Pons (tissue), 1 donor: ENCODE measurements at regions not wholly inside any gene's neighbourhood (a gene's known extent, or its start where the extent isn't known, plus 50 kb on each side); places are given as distances from the start of the nearest gene placed in this dataset.

Experiments
- DNase-seq: peaks from one replicate; pipeline ENCODE4 v3.0.0-alpha.2; 2016; ENCODE audit warnings: low spot score

GRCh38 chr7:17611611-17612010 is 313.2 kb downstream of the AHR start:
- DNase-seq: no peak

GRCh38 chr7:17613338-17614041 is 315.0 kb downstream of the AHR start:
- DNase-seq: no peak

- no peak for DNase-seq
Measured at GRCh38 chr7:17617380-17617779, 318.9 kb downstream of the AHR start.

DNA sequence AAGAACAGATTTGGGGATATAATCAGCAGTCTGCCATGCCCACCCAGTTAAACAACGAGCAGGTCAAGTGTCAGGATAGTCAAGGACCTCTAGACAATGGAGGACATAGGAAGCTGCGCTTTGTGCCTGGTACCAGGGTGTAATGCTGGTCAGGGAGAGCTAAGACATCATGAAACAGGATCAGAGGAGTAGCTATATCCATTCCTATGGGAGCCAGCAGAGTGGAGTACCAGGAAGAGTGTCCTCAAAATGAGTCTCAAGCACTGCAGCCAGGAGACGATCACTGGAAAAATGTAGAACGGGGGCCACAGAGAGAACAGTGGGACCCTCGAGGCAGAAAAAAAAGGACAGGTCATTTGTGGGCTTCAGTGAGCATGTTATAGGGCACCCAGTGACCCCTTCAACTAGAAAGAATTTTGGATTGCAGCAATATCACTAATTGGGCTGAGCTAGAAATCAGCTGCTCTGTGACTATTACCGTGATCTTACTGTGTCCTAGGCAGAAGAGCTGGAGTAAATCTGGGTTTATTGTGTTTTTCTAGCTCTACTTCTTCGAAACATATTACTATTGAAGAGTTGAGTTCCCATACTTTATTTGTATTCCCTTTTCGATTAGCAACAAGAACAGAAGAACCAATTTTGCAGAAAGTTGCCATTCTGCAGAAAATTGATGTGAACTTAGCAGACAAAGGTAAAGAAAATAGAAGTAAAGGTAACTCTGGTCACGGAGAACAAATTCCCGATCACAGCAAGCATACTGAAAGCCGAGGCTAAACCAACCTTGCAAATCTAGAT is 319.6 kb downstream of the AHR start:
- no peak for DNase-seq

DNA sequence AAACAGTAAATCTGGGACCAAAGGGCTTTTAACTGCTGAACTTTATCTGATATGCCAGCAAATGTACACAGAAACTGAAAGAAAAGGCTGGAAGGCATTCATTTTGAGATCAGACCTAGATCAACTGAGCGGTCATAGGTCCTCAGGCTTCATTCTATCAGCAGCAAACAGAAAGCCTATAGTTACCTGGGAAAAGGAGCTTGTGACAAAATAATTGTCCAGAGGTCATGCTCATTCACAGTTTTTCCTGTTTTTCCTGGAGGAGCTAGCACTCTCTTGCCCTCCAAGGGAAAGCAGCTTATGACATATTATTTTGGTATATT is 320.2 kb downstream of the AHR start:
- DNase-seq: no peak

DNA sequence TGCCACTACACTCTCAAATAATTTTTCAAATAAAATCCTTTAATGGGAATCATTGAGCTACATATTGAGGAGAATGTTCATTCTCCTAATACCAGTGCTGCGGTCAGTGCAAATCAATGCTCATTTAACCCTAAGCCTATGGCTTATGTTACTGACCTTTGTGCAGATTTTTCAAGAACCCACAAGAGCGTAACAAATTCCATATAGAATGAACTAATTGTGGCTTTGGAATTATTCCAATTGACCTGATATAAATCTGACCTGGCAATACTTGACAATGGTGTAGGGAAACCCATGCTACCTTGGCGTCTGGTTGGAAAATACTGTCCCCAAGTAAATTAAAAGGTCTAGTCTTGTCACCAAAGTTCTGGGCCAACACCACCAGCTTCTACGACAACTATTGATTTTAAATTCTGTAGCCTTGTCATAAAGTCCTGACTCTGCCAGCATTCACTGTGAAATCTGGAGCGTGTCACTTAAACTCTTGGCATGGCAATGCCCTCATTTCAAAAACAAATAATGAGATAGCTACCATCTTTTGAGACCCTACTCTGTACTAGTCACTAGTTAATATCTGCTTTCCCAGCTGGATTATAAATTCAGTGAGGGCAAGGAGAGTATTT is 320.9 kb downstream of the AHR start:
- DNase-seq: no peak

- no peak for DNase-seq
Measured at GRCh38 chr7:17620566-17620965, 319.7 kb downstream of the SNX13 start.

- DNase-seq: no peak
Measured at GRCh38 chr7:17622451-17622850, 317.8 kb downstream of the SNX13 start.

DNA sequence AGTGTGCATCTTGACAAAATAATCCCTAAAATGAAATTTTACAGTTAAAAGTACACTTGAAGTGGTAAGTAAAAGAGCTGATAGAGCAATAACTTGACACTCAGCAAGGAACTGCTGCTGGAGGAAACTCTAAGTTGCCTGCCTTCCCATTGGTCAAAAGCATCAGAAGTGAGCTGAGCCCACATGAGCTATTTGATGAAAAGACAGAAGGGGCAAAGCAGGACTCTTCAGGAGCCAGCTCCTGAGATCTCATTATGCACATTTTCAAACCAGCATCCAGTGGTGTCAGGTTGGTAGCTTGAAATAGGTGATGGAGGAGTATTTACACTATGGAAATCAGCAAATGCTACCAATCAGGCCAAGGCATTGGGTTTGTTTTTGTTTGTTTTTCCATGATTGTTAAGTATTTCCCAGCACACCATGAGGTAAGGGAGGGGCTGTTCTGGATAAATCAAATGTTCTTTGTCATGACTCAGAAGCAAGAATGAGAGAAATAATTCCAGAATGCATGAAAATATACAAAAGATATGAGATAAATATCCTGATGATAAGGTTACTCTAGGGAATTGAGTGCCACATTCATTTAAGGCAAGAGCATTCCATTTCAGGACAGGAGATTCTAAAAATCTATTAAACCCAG is 316.6 kb downstream of the SNX13 start:
- DNase-seq: no peak

DNA sequence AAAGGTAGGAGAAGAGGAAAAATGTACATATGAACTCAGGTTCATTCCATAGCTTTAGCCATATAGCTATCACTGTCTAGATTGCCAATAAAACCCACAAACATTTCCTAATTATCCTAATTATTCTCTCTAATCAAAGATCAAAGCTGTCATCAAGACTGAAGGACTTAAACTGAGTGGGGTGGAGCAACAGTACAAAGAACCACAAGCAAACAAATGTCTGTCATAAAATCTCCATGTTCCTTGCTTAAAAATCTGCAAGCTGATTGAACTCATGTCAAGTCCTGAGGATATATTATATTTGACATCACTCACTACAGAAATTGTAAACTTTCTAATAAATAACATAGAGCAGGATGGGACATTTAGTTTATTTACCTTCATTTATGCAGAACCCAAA is 315.9 kb downstream of the SNX13 start:
- DNase-seq: no peak

GRCh38 chr7:17625043-17625442 is 315.3 kb downstream of the SNX13 start:
- no peak for DNase-seq

GRCh38 chr7:17626235-17626634 is 314.1 kb downstream of the SNX13 start:
- no peak for DNase-seq

DNA sequence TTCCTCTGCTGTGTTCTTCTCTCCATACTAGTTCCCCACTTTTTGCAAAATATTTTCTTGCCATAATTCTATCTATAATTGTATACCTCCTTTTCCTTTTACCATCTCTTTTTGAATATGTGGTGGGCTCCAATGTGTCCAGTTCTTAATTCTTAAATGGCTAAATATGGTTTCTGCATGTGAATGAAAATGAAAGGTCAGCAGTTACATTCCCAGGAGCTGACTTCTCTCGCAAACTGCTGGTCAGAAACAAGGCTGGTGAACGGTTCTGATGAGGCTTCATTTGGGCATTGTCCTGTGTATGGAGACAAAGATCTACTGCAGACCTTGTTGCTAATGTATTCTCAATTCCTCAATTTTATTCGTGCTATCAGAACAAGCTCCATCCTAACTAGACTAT is 309.2 kb downstream of the SNX13 start:
- DNase-seq: no peak

GRCh38 chr7:17632384-17632783 is 307.9 kb downstream of the SNX13 start:
- no peak for DNase-seq

DNA sequence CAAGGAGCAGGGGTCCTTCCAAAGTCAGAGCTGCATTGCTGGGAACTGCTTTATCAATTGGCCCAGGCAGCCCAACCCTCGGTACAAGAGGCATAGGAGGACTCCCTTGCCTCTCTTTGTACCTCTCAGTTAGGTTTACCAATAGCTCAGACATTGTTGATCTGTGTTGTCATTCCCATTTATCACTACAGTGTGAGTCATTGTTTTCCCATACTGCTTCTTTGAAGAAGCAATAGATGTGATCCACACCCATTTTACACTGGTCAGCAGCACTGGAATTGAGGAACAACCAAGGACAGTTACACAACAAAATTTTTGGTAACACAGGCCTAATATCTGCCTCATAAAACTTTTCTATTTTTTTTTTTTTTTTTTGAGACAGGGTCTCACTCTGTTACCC is 307.2 kb downstream of the SNX13 start:
- no peak for DNase-seq

- DNase-seq: no peak
Measured at GRCh38 chr7:17638727-17639126, 301.6 kb downstream of the SNX13 start.

GRCh38 chr7:17640730-17641377 is 299.4 kb downstream of the SNX13 start:
- peak; percentile 56 for DNase-seq

GRCh38 chr7:17645500-17645899 is 294.8 kb downstream of the SNX13 start:
- no peak for DNase-seq

DNA sequence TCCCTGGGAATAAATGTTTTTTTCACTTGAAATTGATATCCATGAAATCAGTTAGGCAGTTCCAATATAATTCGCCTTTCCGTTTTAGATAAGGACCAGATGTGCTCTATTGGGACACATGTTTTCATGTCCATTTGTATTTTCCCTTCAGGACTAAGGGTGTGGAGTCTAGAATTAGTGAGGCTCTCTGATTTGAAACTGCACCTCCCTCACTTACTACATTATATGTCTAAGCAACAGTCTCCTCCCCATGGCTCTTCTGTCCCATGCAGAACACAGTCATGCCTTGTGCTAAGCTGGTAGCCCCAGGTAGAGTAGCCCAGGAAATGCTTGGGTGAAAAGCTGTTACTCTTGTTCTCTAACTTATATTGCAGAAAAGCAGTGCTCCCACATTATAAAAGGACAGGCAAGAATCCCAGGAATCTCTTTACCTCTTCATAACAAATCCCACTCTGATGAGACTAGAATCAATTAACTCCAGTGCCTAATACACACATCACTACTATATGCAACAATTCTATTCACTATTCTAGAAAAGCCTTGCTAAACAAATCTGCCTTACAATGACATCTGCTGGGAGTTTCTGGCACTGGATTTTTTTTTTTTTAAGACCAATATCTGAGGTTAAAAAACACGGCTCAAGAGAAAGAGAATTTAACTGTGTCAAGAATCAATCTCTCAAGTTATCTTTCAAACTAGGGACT is 293.9 kb downstream of the SNX13 start:
- DNase-seq: peak; percentile 43

DNA sequence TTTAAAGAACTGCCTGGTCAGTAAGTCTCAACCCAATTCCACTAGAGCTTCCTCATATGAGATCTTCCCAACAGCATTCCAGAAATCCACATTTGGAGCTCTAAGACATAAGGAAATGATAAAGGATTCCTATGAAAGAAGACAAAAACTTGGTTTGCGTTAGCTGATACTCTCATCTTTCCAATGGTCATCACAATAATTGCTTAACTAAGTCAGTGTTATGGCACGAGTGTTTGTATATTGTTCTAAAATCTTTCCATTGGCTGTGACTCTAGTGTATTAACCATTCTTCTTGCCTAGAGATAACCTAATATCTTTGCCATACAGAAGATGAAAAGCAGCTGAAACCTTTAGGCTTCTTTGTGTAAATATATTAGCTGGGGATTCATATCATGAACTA is 289.0 kb downstream of the SNX13 start:
- no peak for DNase-seq

- DNase-seq: peak; percentile 34
Measured at GRCh38 chr7:17651863-17652385, 288.4 kb downstream of the SNX13 start.
